NCI-H446 treated with DMSO at 0.1 percent for 48 hours (cell line): ENCODE measurements at regions not wholly inside any gene's neighbourhood (a gene's known extent, or its start where the extent isn't known, plus 50 kb on each side); places are given as distances from the start of the nearest gene placed in this dataset.

ENCODE experiments used
- DNase-seq: peaks from one replicate; lab custom pipeline; 2025; lab: John Stamatoyannopoulos, UW

DNA sequence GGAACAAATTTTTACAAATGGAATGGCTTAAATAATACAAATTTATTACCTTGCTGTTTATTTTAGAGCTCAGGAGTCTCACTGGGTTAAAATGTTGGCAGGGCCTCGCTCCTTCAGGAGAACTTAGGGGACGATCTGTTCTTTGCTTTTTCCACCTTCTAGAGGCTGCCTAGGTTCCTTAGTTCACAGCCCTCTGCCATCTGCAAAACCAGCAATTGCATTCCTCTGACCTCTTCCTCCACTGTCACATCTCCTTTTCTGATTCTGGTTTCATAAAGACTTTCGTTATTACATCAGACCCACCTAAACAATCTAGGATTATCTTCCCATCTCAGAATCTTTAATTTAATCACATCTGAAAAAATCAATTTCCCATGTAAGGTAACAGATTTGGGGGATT is 249.6 kb upstream of the SPRY2 start:
- no peak for DNase-seq

DNA sequence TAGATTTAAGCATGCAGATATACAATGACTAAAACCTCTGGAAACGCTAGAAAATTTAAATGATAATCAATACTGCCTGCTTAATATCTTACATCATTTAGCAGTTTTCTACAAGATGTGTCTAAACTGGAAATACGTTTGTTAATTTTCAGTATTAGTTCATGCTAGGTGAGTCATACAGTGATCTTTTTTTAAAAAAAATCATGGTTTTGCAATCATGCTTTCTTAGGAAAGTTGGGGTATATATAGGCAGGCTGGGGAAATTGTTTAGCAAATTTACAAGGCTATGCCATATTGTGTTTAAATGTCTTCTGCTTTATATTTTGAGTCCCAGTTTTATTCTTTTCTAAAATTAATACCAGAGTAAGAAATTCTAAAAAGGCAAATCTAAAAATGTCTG is 245.4 kb upstream of the SPRY2 start:
- DNase-seq: no peak

DNA sequence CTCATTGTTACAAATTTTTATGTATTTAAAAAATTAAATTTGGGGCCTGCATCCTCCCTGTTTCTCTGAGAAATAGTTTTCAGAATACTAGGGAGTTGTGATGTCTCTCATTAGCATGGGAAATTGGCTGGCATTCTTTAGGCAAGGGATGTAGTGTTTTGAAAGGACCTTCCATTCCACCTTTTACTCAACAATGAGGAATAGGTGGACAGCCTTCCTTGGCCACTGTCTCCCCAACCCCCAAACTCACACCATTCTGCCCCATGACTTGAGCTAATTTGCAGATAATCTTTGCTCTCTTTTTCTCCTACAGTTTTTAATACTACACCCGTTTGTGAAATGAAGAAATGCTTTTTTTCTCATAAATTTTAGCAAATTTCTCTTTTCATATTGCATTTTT is 244.6 kb upstream of the SPRY2 start:
- DNase-seq: no peak

DNA sequence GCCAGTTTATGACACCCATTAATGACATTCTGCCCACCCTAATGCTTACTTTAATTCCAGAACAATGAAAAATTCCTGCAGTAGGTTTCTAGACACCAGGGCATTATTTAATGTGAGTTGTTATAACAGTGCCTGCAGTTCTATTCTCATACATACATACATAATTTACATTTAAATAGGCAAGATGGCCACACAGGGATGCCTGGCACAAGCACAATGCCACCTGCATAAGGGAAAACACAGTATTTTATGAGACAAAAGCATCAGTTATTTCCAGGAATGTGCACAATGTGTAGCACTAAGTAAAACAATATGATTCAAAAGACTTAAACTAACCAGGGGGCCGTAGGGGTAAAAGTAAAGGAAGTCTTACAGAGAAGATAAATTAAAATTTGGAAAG is 243.9 kb upstream of the SPRY2 start:
- DNase-seq: no peak

DNA sequence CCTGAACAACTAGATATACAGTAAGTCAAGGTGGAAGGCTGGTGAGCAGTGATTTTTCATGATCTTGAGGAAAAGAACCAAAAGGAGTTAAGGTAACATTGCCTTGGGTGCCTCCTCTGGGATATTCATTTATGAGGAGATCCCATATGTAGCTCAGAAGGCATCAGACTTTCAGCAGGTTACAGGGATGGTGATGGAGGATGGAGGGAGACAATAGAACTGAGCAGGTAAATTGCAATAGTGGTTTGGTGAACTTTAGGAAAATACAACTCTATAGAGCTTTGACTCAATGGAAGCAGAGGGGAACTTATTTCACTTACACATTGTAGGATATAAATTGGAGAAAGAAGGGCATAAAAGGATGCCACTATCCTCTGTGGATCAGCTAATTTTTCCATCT is 243.4 kb upstream of the SPRY2 start:
- no peak for DNase-seq

DNA sequence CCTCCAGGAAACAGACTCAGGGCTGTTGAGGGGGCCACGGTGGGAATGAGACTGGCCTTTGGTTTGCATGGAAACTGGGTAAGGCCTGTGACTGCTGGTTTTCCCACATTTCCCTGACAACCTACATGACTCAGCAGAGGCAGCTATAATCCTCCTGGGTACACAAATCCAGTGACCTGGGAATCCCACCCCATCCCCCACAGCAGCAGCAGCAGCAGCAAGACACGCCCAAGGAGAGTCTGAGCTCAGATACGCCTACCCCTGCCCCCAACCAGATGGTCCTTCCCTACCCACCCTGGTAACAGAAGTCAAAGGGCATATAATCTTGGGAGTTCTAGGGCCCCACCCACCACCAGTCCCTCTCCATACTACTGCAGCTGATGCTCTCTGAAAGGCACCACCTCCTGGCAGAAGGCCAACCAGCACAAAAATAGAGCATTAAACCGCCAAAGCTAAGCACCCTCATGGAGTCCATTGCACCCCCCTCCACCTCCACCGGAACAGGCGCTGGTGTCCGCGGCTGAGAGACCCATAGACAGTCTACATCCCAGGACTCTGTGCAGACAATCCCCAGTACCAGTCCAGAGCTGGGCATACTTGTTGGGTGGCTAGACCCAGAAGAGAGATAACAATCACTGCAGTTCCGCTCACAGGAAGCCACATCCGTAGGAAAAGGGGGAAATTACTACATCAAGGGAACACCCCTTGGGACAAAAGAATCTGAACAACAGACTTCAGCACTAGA is 237.2 kb upstream of the SPRY2 start:
- no peak for DNase-seq

DNA sequence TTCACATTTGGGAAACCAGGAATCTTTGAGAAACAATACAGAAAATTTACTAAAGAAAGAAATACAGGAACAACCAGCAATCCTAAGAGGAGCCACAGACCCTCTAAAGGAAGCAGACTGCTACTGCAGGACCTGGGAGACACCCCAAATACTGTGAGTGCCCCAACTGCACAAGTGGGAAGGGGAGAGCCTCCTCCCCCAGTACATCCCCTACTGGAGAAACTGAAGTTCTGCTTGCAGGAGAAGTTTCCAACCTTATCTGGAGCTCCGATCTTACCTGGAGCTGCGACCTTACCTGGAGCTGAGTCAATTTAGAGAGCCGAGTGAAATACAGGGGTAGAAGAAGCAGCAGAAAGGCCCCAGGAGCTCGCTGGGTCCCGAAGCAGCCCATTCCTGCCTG is 236.4 kb upstream of the SPRY2 start:
- DNase-seq: no peak

DNA sequence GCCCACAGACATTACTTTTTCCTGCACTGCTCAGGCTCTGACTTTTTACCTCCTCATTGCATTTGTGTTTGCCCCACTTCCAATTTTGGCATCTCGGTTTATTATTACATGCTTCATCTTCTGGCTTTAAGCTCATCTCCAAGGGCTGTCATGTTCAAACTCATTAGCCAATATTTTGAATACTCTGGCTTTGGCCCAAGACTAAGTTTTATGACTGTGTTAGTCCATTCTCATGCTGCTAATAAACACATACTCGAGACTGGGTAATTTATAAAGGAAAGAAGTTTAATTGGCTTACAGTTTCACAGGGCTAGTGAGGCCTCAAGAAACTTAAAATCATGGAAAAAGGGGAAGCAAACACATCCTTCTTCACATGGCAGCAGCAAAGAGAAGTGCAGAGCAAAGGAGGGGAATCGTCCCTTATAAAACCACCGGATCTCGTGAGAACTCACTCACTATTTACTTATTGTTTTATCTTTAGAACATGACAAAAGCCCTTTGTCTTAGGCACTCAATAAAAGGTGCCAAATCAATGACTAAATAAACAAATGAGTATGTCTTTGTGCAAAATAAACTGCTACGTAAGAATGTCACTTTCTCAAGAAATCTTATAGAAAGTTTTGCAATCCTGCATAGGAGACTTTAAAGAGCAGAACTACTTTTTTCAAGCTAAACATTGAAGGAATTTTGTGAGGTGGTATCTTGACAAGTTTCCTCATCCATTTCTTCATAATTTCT is 233.4 kb upstream of the SPRY2 start:
- no peak for DNase-seq

DNA sequence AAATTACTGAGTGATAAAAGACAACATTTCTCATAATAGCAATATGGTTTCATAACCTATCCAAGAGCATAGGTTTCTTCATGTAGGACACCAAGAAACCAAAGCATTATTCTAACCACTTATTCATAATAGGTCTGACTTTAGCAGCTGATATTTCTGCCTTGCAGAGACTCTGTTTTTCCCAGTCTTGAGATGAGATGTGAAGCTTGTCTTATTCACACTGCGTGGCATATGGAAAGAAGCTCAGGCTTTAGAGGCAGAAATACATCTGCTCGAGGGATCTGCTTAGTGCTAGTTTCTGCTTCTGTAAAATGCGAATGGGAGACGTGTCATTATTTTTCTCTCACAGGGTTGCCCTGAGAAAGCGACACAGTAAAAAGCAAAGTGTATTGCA is 232.0 kb upstream of the SPRY2 start:
- DNase-seq: no peak

DNA sequence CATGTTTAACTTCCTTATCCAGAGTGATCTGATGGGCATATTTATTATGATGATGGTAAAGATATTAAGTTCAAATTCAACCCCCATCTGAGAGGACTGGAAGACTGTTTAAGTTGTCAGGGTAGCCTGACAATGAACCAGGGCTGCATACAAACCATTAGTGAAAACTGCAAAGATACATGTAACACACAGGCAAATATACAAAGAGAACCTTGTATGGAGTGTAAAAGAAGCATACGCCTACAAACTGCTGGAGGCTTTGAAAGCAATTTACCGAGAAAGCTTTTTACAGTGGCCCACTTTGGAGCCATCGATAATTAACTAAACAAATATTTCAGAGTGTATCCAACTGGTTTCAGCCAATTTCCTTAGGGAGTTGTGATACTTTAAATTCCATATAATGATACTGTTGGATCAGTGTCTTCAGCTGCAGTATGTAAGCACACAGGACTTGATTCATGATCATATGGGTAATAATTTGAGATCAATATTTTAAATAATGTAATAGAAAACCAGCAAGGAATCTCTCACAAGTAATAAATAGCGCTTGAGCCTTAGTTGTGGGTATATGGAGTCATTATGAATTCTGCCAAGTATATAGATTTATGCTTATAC is 231.5 kb upstream of the SPRY2 start:
- DNase-seq: no peak

DNA sequence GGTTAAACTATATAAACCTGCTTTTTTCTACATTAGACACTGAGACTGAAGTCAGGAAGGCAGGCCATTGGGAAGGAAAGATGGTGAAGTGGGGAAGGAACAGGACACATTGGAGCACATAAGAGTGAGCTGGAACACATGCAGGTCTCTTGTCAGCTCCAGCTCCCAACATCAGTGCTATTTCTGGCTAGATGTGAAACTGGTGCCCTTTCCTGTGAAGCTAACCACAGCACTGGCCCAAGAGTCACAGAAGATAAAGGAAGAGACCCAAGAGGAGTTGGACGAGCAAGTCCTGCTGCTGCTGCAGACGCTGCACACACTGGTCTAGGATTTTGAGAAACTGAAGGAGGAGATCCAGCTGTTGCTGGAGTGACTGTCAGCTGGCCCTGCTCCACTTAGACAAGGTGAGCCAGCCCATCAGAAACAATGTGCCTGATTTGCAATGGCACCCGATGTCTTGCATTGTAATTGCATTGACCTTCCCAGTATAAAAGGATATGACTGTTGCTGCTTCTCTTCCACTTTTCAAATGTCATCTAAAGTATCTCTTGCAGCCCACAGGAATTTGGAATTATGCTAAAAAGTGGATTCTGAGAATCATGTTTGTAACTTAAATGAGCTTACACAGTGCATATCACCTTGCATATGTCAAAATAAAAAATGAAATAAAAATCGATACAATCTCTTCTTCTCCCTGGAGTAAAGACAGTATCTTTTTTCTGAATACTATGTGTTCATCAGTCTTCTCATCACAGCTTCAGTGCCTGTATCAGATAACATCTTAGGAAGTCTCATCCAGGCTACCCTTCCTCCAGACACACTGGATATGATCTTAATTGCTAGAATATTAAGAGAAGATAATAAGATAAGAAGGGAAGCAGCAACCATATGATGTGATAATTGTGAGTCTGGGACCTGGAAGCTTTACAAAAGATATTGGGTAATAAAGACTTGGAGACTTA is 230.7 kb upstream of the SPRY2 start:
- DNase-seq: no peak

DNA sequence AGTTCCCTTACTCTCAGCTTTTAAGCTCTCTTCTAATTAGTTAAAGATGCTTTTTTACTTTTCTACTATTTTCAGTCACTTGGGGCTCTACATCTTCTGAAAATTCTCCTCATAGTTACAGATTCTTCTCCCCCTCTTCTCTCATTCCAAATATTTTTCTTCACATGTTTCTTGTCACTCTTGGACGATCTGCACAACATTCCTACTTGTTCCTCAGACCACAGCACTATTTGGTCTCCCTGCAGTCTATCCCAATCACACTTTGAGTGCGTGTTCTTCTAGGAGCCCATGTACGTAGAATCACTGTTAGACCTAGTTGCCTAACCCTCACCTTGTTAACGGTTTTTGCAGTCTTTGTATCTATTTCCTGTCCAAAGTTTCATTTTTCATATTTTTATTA is 222.5 kb upstream of the SPRY2 start:
- no peak for DNase-seq

DNA sequence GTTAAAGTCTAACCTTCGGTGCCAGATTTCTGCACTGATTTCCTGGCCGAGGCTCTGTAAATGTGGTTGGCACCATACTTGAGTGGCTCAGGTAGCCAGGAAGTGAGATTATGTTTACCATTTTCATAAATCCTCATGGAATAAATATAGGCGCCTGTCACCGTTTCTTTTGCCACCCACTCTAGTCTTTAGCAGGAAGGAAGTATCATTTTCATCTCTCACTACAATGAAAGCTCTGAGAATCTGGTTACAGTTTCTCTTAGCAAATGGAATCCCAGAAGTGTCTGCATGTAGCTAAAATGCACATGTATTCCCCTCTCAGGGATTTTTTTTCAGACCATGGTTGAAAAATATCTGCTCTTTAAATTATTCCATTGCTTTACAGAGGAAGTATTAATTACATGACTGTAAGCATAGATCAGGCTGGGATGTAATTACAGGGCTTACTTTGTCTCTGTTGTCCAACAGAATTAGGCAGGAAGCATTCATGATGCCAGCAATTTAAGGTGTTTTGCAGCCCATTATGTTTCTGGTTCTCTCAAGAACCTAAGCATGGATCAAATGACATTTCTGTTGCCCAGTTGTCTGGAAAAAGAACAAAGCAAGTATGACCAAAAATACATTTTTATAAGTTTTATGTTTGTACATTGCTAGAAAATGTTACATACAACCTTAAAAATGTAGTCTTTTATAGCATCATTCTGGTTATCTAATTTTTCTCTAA is 221.7 kb upstream of the SPRY2 start:
- DNase-seq: no peak

DNA sequence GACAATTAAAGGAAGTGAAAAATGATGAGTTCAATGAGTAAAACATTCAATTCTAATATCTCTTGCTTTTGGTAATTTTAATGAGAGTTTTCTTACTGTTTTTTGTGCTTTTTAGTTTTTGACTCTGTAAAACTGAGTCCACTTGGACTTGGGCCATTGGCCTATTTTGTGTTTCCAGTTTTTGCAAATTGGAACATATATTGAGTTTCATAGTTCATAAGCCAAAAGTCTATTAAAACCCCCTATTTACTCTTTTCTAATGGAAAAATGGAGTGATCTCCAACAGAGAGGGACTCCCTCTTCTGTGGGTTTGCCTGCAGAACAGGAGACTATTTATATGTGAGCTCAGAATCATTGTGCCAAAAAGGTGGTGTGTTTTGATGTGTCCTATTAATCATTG is 219.7 kb upstream of the SPRY2 start:
- DNase-seq: no peak

DNA sequence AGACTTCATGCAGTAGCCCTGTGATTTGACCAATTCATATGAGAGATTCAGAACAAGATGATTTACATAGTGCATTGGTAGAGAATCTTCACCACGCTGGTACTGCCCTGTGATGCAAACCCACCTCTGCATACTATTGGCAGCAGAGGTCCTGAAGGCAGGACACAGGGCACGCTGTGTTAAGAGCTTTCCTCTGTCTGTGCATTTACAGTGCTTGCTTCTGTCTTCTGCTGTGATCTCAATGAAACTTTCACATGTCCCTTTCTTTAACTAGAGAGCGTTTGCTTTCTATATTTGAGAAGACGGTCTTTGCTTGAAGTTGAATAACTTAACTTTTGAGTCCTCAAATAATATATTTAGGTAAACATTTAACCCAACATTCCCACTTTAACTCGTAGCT is 219.0 kb upstream of the SPRY2 start:
- DNase-seq: no peak

DNA sequence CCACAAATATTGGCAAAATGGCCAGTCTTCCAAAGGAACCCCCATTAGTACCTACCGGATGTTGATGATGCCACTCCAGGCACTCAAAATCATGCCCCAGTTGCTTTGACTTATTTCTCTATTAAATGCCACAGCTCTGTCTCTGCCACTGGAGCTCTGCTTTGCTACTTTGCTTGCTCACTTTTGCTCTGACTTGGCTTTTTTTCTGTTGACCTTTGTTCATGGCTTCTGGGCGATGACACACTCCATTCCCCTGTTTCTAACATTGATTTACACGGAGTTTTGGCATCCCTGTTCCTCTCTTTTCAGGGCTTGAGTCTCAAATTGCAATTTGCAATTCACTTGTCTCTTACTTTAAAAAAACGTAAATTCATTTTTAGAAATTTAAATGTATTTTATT is 217.1 kb upstream of the SPRY2 start:
- DNase-seq: no peak

DNA sequence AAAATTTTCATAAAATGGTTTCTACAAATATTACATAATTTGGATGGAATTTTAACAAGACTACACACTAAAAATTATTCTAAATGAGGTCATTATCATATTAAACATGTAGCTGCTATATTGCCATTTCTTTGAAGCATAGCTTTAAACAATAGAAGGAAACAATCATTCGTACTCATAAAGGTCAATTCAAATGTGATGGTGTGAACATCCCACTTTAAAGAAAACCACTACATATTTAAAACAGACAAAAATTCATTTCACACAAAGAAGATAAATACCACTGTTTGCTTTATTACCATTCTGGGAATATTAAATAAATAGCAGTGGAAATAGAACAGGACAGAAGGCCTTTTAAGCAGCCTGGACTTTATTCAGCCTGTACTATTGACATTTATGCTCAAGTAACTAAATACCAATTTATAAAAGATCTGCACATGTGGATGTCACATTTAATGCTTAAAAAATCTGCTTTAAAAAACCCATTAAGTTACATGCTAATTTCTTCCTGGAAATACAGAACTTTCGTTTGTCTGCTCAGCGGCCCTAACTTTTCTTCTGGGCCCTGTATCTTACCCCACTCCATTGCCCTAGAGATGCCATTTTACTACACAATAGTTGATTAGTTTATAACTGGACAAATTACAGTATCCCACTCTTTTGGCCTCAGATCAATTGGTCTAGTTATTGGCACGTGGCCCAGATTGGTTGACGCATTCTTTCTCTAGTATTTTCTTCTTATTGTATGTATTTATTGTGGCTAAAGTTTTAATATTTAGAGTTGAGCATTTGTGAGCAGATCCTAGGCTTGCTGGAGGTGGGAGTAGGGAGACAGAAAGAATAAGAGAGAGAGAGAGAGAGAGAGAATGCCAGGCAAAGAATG is 215.1 kb upstream of the SPRY2 start:
- DNase-seq: no peak

DNA sequence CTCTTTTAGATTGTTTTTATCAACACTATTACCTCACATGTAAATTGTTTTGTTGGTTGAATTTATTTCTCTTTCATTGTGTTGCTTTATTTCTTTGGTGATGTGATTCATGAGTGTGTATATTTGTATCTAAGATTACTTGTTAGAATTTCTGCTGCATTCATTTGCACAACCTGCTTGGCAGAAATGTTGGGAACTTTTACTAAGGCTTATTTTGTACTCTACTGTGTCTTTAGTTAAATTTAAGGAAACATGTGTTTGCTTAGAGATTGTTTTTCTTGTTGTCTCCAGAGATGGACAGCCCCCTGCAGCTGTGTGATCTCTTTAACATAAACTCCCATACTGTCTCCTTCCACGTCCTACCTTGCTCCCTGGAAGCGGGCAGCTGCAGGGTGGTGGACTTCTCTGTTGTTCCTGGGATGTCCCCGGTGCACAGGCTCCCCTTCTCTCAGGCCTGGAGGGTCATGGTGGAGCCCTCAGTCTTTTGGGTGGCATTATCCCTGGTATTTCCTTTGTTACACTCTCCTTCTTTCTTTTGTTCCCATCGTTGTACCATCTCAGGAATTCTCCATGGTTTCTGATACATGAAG is 212.0 kb upstream of the SPRY2 start:
- DNase-seq: no peak

DNA sequence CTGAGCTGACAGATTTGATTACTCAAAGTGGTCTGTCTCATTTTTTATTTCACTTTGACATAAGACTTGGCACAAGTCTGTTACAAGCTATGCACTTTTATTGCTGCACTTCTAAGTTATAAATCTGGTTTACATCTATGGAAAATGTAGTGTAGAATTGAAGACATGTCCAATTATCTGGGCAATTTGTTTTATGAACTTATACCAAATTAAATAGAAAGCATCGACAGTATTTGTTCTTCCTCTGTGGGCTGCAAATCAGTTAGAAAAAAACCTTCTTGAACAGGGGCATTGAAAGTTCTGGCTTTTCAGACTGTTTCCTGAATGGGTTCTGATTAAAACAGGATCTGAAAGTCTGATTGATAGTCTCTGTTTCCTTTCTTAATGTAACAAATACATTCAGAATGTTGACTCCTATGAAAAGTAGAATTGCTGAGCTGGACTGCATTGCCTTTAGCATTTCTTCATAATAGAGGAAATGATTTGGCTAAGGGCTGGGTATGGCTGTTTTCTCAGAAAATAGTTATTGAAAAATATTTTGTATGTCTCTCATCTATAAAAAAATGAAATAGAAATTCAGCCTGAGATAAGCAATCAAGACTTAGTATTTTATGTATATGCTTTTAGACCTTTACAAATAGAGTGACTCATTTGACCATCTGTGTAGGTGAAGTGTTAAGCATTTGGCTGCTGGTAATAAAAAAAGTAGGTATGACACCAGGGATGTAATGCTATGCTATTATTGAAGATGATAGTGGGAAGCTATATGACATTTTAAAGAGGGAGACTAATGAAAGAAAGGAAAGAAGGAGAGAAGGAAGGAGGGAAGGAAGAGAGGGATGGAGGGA is 210.9 kb upstream of the SPRY2 start:
- no peak for DNase-seq
